ENCODE measurements at regions not wholly inside any gene's neighbourhood (a gene's known extent, or its start where the extent isn't known, plus 50 kb on each side); places are given as distances from the start of the nearest gene placed in this dataset.

DNA sequence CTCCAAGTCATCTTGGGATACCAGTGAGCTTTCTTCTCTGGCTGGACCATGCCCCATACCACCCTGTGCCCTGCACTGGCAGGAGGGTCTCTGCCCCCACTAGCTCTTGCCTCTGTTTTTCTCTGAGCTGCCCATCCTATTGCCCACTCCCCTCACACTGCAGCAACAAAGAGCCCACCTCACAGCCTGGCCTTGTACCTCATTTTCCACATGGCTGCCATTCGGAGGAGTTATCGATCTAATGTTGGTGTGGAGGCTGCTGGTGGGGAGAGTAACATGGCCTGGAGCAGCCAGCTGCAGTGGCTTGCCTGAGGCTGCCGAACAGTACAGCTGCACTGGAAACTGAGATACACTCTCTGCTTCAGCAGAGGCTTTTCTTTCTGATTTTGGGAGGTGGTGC is 65.7 kb upstream of the AGBL1 start:
- Mint-ChIP-seq H3K9me3 (no peaks in the 10 kb centered on the region), H3K27ac (no peak overlapping the region), H3K4me3 (no peak overlapping the region), H3K36me3 (no peaks in the 10 kb centered on the region), H3K27me3 (peaks cover 2 to 8% of the 10 kb centered on the region in 2 donors), H3K4me1 (ENCODE audit: low read depth in 2 of 2) (peaks cover 0 to 3% of the 10 kb centered on the region in 2 donors)
- ATAC-seq, result no peak
- DNase-seq (ENCODE audit: low spot score), result no peak

DNA sequence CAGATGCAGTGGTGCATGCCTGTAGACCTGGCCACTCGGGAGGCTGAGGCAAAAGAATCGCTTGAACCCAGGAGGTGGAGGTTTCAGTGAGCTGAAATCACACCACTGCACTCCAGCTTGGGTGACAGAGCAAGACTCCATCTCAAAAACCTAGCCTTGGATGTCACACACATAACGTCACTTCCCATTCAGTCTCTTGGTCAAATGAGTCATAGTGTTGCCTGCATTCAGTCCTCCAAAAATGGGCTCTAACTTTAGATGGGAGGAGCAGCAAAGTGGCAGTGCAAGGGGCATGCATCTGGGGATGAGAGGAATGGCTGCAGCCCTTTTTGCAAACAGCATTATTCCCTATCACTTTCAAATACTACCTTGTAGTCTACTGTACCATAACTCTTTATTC is 62.9 kb upstream of the AGBL1 start:
- H3K27ac Mint-ChIP-seq, result no peak overlapping the region
- no peak overlapping the region for H3K4me3 Mint-ChIP-seq
- peaks cover 9 to 16% of the 10 kb centered on the region in 2 donors for H3K27me3 Mint-ChIP-seq
- H3K4me1 Mint-ChIP-seq (ENCODE audit: low read depth in 2 of 2), result peaks cover 0 to 3% of the 10 kb centered on the region in 2 donors
- no peak for ATAC-seq
- no peak for DNase-seq (ENCODE audit: low spot score)
- H3K36me3 Mint-ChIP-seq, result no peaks in the 10 kb centered on the region
- no peaks in the 10 kb centered on the region for H3K9me3 Mint-ChIP-seq

DNA sequence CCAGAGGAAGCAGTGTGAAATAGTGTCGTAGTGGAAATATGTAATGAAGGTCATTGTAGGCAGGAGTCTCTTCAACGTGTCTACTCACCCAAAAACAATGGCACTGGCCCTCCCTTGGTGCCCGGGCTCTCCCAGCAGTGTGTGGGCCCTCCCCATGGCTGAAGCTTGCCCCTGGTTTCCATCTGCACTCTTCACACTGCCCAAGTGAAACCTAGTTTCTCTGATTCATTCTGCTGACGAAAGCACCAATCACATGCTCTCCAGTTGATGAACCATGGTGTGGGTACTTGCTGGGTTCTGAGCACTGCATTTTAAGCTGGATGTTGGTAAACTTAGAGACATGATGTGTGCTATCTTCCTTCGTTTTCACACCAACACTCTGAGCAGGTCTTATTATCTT is 61.0 kb upstream of the AGBL1 start:
- no peaks in the 10 kb centered on the region for H3K4me1 Mint-ChIP-seq (ENCODE audit: low read depth in 2 of 2)
- no peak overlapping the region for H3K27ac Mint-ChIP-seq
- no peak overlapping the region for H3K4me3 Mint-ChIP-seq
- H3K27me3 Mint-ChIP-seq, result peaks cover 9 to 16% of the 10 kb centered on the region in 2 donors
- no peak for ATAC-seq
- H3K36me3 Mint-ChIP-seq, result no peaks in the 10 kb centered on the region
- DNase-seq (ENCODE audit: low spot score), result no peak
- H3K9me3 Mint-ChIP-seq, result no peaks in the 10 kb centered on the region

DNA sequence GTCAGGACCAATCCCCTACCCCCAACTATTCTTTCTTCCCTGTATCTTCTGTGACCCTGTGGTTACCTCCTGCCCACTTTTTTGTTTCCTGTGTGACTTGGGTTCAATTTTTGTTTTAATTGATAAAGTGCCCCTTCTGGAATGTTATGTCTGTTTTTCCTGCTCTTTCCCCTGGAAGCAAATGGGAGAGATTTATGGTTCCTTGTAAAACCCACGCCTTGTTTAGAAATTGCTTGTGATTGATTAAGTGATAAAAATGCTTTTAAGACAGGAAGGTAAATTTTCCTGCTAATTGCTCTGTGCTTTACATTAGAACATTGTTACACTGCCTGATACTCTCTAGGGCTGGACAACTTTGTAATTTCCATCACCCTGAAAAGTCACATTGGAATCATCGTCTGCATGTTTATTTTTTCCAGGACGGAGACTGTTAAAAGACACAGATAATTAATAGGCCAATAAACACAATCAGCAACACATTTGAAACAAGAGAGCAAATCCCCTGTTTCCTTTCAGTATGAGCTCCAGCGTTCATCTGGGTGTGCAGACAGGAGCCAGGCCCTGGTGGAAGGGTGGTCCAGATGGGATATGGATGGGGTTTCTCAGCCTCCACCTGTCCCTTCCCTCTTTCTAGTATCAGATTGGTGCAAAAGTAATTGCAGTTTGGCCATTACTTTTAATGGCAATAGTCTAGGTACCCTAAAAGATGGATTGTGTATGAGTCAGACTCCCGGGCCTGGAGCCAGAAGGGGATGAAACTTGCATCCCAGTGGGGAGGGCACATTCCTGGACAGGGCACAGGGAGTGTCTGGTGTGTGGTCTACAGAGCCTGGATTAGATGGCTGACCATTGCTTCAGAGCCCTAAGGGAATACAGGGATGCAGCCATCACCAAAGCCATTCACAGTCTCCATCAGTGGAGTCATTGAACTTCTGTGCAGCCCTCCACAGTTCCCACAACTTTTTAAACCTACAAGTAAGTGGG is 58.1 kb upstream of the AGBL1 start:
- Mint-ChIP-seq H3K9me3 (no peaks in the 10 kb centered on the region), H3K36me3 (no peaks in the 10 kb centered on the region), H3K4me3 (no peak overlapping the region), H3K27me3 (peaks cover 11 to 16% of the 10 kb centered on the region in 2 donors), H3K4me1 (ENCODE audit: low read depth in 2 of 2) (no peaks in the 10 kb centered on the region), H3K27ac (no peak overlapping the region)
- DNase-seq (ENCODE audit: low spot score) (no peak), ATAC-seq (no peak)

GRCh38 chr15:86028961-86029360 is 50.7 kb upstream of the AGBL1 start:
- Mint-ChIP-seq H3K4me3 (no peak overlapping the region), H3K9me3 (no peaks in the 10 kb centered on the region), H3K27me3 (peaks cover 0 to 8% of the 10 kb centered on the region in 2 donors), H3K4me1 (ENCODE audit: low read depth in 2 of 2) (no peaks in the 10 kb centered on the region), H3K27ac (no peak overlapping the region), H3K36me3 (no peaks in the 10 kb centered on the region)
- DNase-seq (ENCODE audit: low spot score), result no peak
- ATAC-seq, result no peak

Measured in natural killer cell treated with Interleukin-12 subunit alpha and Interleukin-12 subunit beta and Interleukin-15 and Interleukin-18, amount 100 ng/mL, for 72 hours (primary cell).